Heart left ventricle (tissue), 13 donors: ENCODE measurements at regions not wholly inside any gene's neighbourhood (a gene's known extent, or its start where the extent isn't known, plus 50 kb on each side); places are given as distances from the start of the nearest gene placed in this dataset.

ENCODE experiments used
- POLR2A ChIP-seq, 2 donors: fragments of 450-650 bp; IDR thresholded peaks; one replicate each; pipeline ENCODE4 v1.6.1; 2017; ENCODE audit warnings: antibody characterized with exemption in 2 of 2, mild to moderate bottlenecking in 2 of 2, moderate library complexity in 2 of 2
- TF ChIP-seq, protein P1 (sequence below), 12 donors: fragments of 200-600 bp; sonication (generic) in 4 of 12; IDR thresholded peaks; one replicate each; pipeline versions ENCODE4 v1.5.0 to v1.8.0; 2018 to 2022; ENCODE audit warnings: antibody characterized with exemption in 12 of 12, mild to moderate bottlenecking in 5 of 12
- donor health status: ischemic (EF 13 %, LVEDD 7.1; RV severe dilation, severe dysfunction).
- donor health status: DM: no; HTN: yes; CAD: no.
- donor health status: DM: no; HTN: no; CAD: no.
- donor health status: ischemic (EF 25% LVEDD 6.9; RV normal size, moderate dysfunction).
- donor health status: ischemic (EF 25% LVEDD 5.7; RV mildly dilated, moderate dysfunction).
- donor health status: ischemic (EF 35%, LVEDD 5.7; RV mildly dilated, moderate dysfunction).
- donor health status: nonischemic (EF 11% LVEDD 7.7; RV severe dilation, severe dysfunction).
- donor health status: DM: yes; HTN: yes; CAD: no.
- donor health status: PGD.
- donor health status: ischemic (EF 29% LVEDD 5.4; RV normal size, mild dysfunction).
- donor health status: nonischemic (EF 23%, LVEDD 6.1; RV moderate dilation, normal function).

DNA sequence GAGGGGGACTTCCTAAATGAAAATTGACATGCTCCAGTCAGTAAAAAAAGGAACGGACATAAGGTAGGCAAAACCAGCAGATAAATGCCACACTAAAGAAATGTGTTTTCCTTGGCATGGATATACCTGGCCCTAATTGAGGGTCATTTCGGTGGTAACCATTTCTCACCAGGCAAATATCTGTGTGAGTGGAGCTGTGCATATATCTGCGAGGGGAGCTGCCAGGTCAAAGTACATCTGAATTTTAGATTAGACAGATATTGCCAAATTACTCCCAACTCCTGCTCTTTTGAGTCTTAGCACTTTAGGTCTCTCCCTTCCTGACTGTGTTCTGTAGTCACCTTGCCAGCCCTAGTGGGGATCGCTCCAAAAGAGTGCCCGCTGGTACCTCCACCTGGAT lies 204.2 kb downstream of the SH3BP4 start:
- TF ChIP-seq, protein P1, sequence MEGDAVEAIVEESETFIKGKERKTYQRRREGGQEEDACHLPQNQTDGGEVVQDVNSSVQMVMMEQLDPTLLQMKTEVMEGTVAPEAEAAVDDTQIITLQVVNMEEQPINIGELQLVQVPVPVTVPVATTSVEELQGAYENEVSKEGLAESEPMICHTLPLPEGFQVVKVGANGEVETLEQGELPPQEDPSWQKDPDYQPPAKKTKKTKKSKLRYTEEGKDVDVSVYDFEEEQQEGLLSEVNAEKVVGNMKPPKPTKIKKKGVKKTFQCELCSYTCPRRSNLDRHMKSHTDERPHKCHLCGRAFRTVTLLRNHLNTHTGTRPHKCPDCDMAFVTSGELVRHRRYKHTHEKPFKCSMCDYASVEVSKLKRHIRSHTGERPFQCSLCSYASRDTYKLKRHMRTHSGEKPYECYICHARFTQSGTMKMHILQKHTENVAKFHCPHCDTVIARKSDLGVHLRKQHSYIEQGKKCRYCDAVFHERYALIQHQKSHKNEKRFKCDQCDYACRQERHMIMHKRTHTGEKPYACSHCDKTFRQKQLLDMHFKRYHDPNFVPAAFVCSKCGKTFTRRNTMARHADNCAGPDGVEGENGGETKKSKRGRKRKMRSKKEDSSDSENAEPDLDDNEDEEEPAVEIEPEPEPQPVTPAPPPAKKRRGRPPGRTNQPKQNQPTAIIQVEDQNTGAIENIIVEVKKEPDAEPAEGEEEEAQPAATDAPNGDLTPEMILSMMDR (IDR thresholded peaks at IDR 0.05): no peak
- no peak for TF ChIP-seq POLR2A (IDR thresholded peaks at IDR 0.05)
